NCI-H1092 (cell line): ENCODE measurements at regions not wholly inside any gene's neighbourhood (a gene's known extent, or its start where the extent isn't known, plus 50 kb on each side); places are given as distances from the start of the nearest gene placed in this dataset.
"Not testable (repeated sequence)": the region's sequence is repeated elsewhere in the genome, so short reads cannot be mapped to it uniquely, and the experiment has no call there.

Experiments used
- DNase-seq: peaks from one replicate; lab custom pipeline; 2025; lab: John Stamatoyannopoulos, UW

- DNase-seq, result no peak
These were observed 76.9 kb upstream of the EED start for GRCh38 chr11:86167499-86168164.

GRCh38 chr11:86166287-86166686 lies 78.3 kb upstream of the EED start:
- DNase-seq, result not testable (repeated sequence)

- no peak for DNase-seq
These were observed 80.4 kb upstream of the EED start for GRCh38 chr11:86164106-86164505.

- not testable (repeated sequence) for DNase-seq
These were observed 81.2 kb upstream of the EED start for GRCh38 chr11:86163221-86163876.

GRCh38 chr11:86162239-86162638 lies 82.3 kb upstream of the EED start:
- no peak for DNase-seq

GRCh38 chr11:86161837-86162236 lies 82.7 kb upstream of the EED start:
- DNase-seq, result no peak

- no peak for DNase-seq
These were observed 83.2 kb upstream of the EED start for GRCh38 chr11:86161336-86161735.

GRCh38 chr11:86160541-86161149 lies 83.9 kb upstream of the EED start:
- DNase-seq, result no peak

- DNase-seq, result no peak
These were observed 85.0 kb upstream of the EED start for GRCh38 chr11:86159581-86159891.

- DNase-seq, result no peak
These were observed 85.6 kb upstream of the EED start for GRCh38 chr11:86158704-86159580.

GRCh38 chr11:86157797-86158378 lies 86.7 kb upstream of the EED start:
- DNase-seq, result no peak

- no peak for DNase-seq
These were observed 87.6 kb upstream of the PICALM start for GRCh38 chr11:86156397-86156955.

GRCh38 chr11:86155200-86155844 lies 86.4 kb upstream of the PICALM start:
- no peak for DNase-seq

- no peak for DNase-seq
These were observed 84.6 kb upstream of the PICALM start for GRCh38 chr11:86153439-86153838.

GRCh38 chr11:86152901-86153300 lies 84.0 kb upstream of the PICALM start:
- no peak for DNase-seq

- DNase-seq, result no peak
These were observed 83.3 kb upstream of the PICALM start for GRCh38 chr11:86152006-86152862.

GRCh38 chr11:86151174-86152005 lies 82.5 kb upstream of the PICALM start:
- DNase-seq, result no peak

- no peak for DNase-seq
These were observed 81.9 kb upstream of the PICALM start for GRCh38 chr11:86150847-86151173.

GRCh38 chr11:86149792-86150191 lies 80.9 kb upstream of the PICALM start:
- no peak for DNase-seq

GRCh38 chr11:86148345-86148747 lies 79.5 kb upstream of the PICALM start:
- DNase-seq, result no peak
